ENCODE measurements at regions not wholly inside any gene's neighbourhood (a gene's known extent, or its start where the extent isn't known, plus 50 kb on each side); places are given as distances from the start of the nearest gene placed in this dataset.
"Not testable (repeated sequence)": the region's sequence is repeated elsewhere in the genome, so short reads cannot be mapped to it uniquely, and the experiment has no call there.

- TF ChIP-seq POLR2AphosphoS5, POLR2A, EP300 (IDR thresholded peaks at IDR 0.05): not testable (repeated sequence)
- TF ChIP-seq, protein P1, sequence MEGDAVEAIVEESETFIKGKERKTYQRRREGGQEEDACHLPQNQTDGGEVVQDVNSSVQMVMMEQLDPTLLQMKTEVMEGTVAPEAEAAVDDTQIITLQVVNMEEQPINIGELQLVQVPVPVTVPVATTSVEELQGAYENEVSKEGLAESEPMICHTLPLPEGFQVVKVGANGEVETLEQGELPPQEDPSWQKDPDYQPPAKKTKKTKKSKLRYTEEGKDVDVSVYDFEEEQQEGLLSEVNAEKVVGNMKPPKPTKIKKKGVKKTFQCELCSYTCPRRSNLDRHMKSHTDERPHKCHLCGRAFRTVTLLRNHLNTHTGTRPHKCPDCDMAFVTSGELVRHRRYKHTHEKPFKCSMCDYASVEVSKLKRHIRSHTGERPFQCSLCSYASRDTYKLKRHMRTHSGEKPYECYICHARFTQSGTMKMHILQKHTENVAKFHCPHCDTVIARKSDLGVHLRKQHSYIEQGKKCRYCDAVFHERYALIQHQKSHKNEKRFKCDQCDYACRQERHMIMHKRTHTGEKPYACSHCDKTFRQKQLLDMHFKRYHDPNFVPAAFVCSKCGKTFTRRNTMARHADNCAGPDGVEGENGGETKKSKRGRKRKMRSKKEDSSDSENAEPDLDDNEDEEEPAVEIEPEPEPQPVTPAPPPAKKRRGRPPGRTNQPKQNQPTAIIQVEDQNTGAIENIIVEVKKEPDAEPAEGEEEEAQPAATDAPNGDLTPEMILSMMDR (IDR thresholded peaks at IDR 0.05) = not testable (repeated sequence)
These were observed 294.6 kb downstream of the BCAT1 start for GRCh38 chr12:24654344-24654743.

Measured in upper lobe of left lung (tissue), 4 donors.